Lower leg skin (tissue), 3 donors: ENCODE measurements at regions not wholly inside any gene's neighbourhood (a gene's known extent, or its start where the extent isn't known, plus 50 kb on each side); places are given as distances from the start of the nearest gene placed in this dataset.

Source experiments
- CTCF ChIP-seq, 3 donors: fragments of 450-650 bp; IDR thresholded peaks; one replicate each; pipeline ENCODE4 v1.5.1; 2016; ENCODE audit warnings: antibody characterized with exemption in 3 of 3, mild to moderate bottlenecking in 3 of 3, moderate library complexity in 2 of 3
- POLR2A ChIP-seq, 2 donors: fragments of 450-650 bp; IDR thresholded peaks; one replicate each; pipeline ENCODE4 v1.6.1; 2016 to 2017; ENCODE audit warnings: antibody characterized with exemption in 2 of 2, mild to moderate bottlenecking in 1 of 2, moderate library complexity in 1 of 2

GRCh38 chr6:71387179-71387578, 98.6 kb downstream of the OGFRL1 start:
- no peak for TF ChIP-seq POLR2A (IDR thresholded peaks at IDR 0.05)
- no peak for TF ChIP-seq CTCF (IDR thresholded peaks at IDR 0.05)
